OCI-LY3 (cell line): ENCODE measurements at regions not wholly inside any gene's neighbourhood (a gene's known extent, or its start where the extent isn't known, plus 50 kb on each side); places are given as distances from the start of the nearest gene placed in this dataset.

Source experiments
- H2AFZ ChIP-seq: fragments of 200-600, 300-600 bp; shearing (Covaris generic); 2 replicates; pipeline ENCODE4 v1.6.0; 2014; ENCODE audit warnings: antibody characterized with exemption, low read depth, low read length
- H3K27ac ChIP-seq: fragments of 200-600, 300-600 bp; sonication (generic); 2 replicates; pipeline ENCODE4 v1.5.1; 2014; ENCODE audit warnings: mild to moderate bottlenecking, low read length, moderate library complexity, mixed read lengths
- H3K27me3 ChIP-seq: fragments of 200-600, 300-600 bp; sonication (generic); 2 replicates; pipeline ENCODE4 v1.6.1; 2014; ENCODE audit warnings: low read depth, low read length, mixed read lengths
- H3K36me3 ChIP-seq: fragments of 200-600, 300-600 bp; sonication (generic); replicated peaks from 2 replicates; pipeline ENCODE3; 2014; ENCODE audit warnings: low read depth, low read length, mixed read lengths
- H3K4me1 ChIP-seq: fragments of 300-600, 200-600 bp; sonication (generic); 2 replicates; pipeline ENCODE4 v1.6.1; 2014; ENCODE audit warnings: low read length, mixed read lengths
- H3K4me2 ChIP-seq: fragments of 200-600, 300-600 bp; sonication (generic); 2 replicates; pipeline ENCODE4 v1.6.1; 2014; ENCODE audit warnings: low read length, mixed read lengths
- H3K4me3 ChIP-seq: fragments of 300-600, 200-600 bp; sonication (generic); 2 replicates; pipeline ENCODE4 v1.5.1; 2014; ENCODE audit warnings: antibody characterized with exemption, mild to moderate bottlenecking, low read length, moderate library complexity
- H3K79me2 ChIP-seq: fragments of 300-600, 200-600 bp; shearing (Covaris generic); 2 replicates; pipeline ENCODE4 v1.6.1; 2014; ENCODE audit warnings: mild to moderate bottlenecking, low read length, mixed read lengths
- H3K9ac ChIP-seq: fragments of 300-600, 200-600 bp; shearing (Covaris generic); 2 replicates; pipeline ENCODE4 v1.6.0; 2014; ENCODE audit warnings: mild to moderate bottlenecking, low read length, moderate library complexity
- H3K9me3 ChIP-seq: fragments of 200-600, 300-600 bp; shearing (Covaris generic); 2 replicates; pipeline ENCODE4 v1.6.1; 2014; ENCODE audit warnings: low read length, mixed read lengths; ENCODE audit not compliant: insufficient read depth
- H4K20me1 ChIP-seq: fragments of 200-600, 300-600 bp; sonication (generic); 2 replicates; pipeline ENCODE4 v1.6.1; 2016; ENCODE audit warnings: low read length, mixed read lengths; ENCODE audit not compliant: insufficient read depth
- CTCF ChIP-seq: fragments of 200-600, 300-600 bp; sonication (generic); IDR thresholded peaks from 2 replicates; pipeline ENCODE4 v1.5.1; 2014; ENCODE audit warnings: antibody characterized with exemption, low read length, low read depth
- EZH2phosphoT487 ChIP-seq: fragments of 200-600 bp; shearing (Covaris generic); IDR thresholded peaks from 2 replicates; pipeline ENCODE4 v1.6.1; 2018; ENCODE audit warnings: antibody characterized with exemption, mixed run types, low read depth

DNA sequence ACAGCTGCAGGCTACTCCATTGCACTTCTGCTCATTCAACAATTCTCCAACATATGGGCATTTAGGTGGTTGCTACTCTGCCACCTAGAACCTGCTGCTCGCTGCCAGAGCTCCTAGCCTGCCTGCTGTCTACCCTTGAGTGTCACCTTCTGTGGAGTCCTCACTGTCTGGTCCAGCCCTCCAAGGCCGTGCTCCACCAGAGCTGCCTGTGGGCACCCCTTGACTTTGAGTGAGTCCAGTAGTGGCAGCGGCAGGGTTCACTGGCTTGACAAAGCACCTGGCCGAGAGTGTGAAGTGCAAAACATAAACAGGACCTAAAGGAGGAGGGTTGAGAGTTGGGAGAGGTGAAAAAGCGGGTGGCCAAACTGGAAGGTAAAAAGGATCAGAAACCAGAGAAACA is 120.3 kb upstream of the DNAH14 start:
- no peak for TF ChIP-seq EZH2phosphoT487
- TF ChIP-seq CTCF: no peak
- Histone ChIP-seq H3K36me3 (no peaks in the 10 kb centered on the region), H2AFZ (no peak overlapping the region; the same call in 1 of the 2 replicates), H3K4me3 (no peak overlapping the region), H3K27me3 (no peaks in the 10 kb centered on the region), H3K79me2 (no peaks in the 10 kb centered on the region), H3K4me1 (no peaks in the 10 kb centered on the region; the same call in 1 of the 2 replicates), H3K4me2 (no peak overlapping the region), H4K20me1 (no peaks in the 10 kb centered on the region), H3K27ac (no peak overlapping the region), H3K9ac (no peak overlapping the region), H3K9me3 (no peaks in the 10 kb centered on the region; the same call in 1 of the 2 replicates)

DNA sequence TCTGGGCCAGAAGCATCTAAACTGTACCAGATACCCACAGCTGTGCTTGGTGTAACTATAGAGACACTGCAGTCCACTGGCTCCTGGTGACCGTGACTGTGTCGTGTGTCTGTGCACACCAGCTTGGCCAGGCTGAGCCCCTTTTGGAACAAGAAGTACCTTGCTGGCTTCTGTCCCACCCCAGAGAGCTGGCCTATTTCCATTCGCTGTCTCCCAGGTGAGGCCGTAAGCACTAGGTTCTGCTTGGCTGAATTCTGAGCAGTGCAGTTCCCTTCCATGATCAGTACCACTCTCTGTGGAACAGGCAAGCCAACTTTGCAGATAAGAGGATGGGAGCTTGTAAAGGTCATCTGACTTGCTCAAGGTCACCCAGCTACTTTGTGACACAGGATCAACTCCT is 119.9 kb upstream of the DNAH14 start:
- H3K79me2 ChIP-seq: no peaks in the 10 kb centered on the region
- no peak overlapping the region for H3K4me3 ChIP-seq
- no peaks in the 10 kb centered on the region; the same call in 1 of the 2 replicates for H3K4me1 ChIP-seq

GRCh38 chr1:224811564-224811963 is 117.9 kb upstream of the DNAH14 start:
- no peak overlapping the region for H3K4me3 ChIP-seq
- H3K79me2 ChIP-seq: no peaks in the 10 kb centered on the region
- H4K20me1 ChIP-seq: no peaks in the 10 kb centered on the region
- no peaks in the 10 kb centered on the region for H3K4me1 ChIP-seq
- no peak overlapping the region for H3K9ac ChIP-seq
- H3K27ac ChIP-seq: no peak overlapping the region
- peaks cover 3% of the 10 kb centered on the region; the same call in 1 of the 2 replicates for H3K9me3 ChIP-seq
- no peak overlapping the region for H2AFZ ChIP-seq
- H3K36me3 ChIP-seq: no peaks in the 10 kb centered on the region
- TF ChIP-seq EZH2phosphoT487: no peak
- no peak overlapping the region for H3K4me2 ChIP-seq
- no peaks in the 10 kb centered on the region for H3K27me3 ChIP-seq

More for the DNA sequence above, 119.9 kb upstream of the DNAH14 start:
- TF ChIP-seq EZH2phosphoT487 (no peak), CTCF (no peak)
- no peaks in the 10 kb centered on the region for H3K27me3 ChIP-seq
- H4K20me1 ChIP-seq: no peaks in the 10 kb centered on the region
- H3K4me2 ChIP-seq: no peak overlapping the region
- H3K36me3 ChIP-seq: no peaks in the 10 kb centered on the region
- H3K9me3 ChIP-seq: no peaks in the 10 kb centered on the region; the same call in 1 of the 2 replicates
- H2AFZ ChIP-seq: no peak overlapping the region; the same call in 1 of the 2 replicates
- no peak overlapping the region for H3K9ac ChIP-seq
- H3K27ac ChIP-seq: no peak overlapping the region

DNA sequence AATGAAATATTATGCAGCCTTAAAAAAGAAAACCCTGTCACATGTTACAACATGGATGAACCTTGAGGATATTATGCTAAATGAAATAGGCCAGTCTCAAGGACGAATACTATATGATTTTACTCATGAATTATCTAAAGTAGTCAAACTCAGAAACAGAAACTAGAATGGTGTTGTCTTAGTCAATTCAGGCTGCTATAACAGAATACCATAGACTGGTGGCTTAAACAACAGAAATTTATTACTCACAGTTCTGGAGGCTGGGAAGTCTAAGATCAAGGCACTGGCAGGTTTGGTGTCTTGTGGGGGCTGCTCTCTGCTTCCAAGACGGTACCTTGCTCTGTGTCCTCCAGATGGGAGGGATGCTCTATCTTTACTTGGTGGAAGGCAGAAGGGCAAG is 113.8 kb upstream of the DNAH14 start:
- Histone ChIP-seq H3K9me3 (peaks cover 3% of the 10 kb centered on the region; the same call in 1 of the 2 replicates), H3K9ac (no peak overlapping the region), H3K79me2 (no peaks in the 10 kb centered on the region), H3K4me1 (no peaks in the 10 kb centered on the region), H3K36me3 (no peaks in the 10 kb centered on the region), H3K4me2 (no peak overlapping the region), H3K4me3 (no peak overlapping the region), H3K27ac (no peak overlapping the region), H4K20me1 (no peaks in the 10 kb centered on the region), H2AFZ (no peak overlapping the region), H3K27me3 (no peaks in the 10 kb centered on the region)
- TF ChIP-seq CTCF (no peak), EZH2phosphoT487 (no peak)
